LNCAP (cell line): ENCODE measurements at regions not wholly inside any gene's neighbourhood (a gene's known extent, or its start where the extent isn't known, plus 50 kb on each side); places are given as distances from the start of the nearest gene placed in this dataset.

ENCODE experiments used
- CTCF ChIP-seq: fragments of 450-650 bp; IDR thresholded peaks from 2 replicates; pipeline ENCODE4 v1.5.1; 2017; ENCODE audit warnings: mild to moderate bottlenecking

- TF ChIP-seq CTCF: no peak
These were observed 196.3 kb downstream of the DCDC2C start for GRCh38 chr2:3899536-3900155.

- no peak for TF ChIP-seq CTCF
These were observed 198.8 kb downstream of the DCDC2C start for GRCh38 chr2:3902131-3902530.

GRCh38 chr2:3904061-3904460 lies 200.7 kb downstream of the DCDC2C start:
- TF ChIP-seq CTCF: no peak

- no peak for TF ChIP-seq CTCF
These were observed 208.6 kb downstream of the DCDC2C start for GRCh38 chr2:3911882-3912455.

GRCh38 chr2:3913166-3913565 lies 209.8 kb downstream of the DCDC2C start:
- no peak for TF ChIP-seq CTCF

GRCh38 chr2:3914241-3914640 lies 210.9 kb downstream of the DCDC2C start:
- TF ChIP-seq CTCF: no peak

GRCh38 chr2:3927031-3927430 lies 223.7 kb downstream of the DCDC2C start:
- TF ChIP-seq CTCF: no peak

- no peak for TF ChIP-seq CTCF
These were observed 226.0 kb downstream of the DCDC2C start for GRCh38 chr2:3929374-3929773.
